Panc1 (cell line): ENCODE measurements at regions not wholly inside any gene's neighbourhood (a gene's known extent, or its start where the extent isn't known, plus 50 kb on each side); places are given as distances from the start of the nearest gene placed in this dataset.

Experiments used
- ATAC-seq: fragments of 200-7000 bp; cut with Tn5 transposase; 2 replicates; pipeline ENCODE4 v1.9.1; 2020; ENCODE audit warnings: mild to moderate bottlenecking, moderate library complexity
- BruUV-seq: library from RNA; stranded (reverse); fragments of 400-500 nt; replicated peaks from 2 replicates; lab custom pipeline; 2021; lab: Mats Ljungman, UMichigan
- CTCF ChIA-PET: fragments of 300-600 bp; sonication (Branson Sonifier 250); formaldehyde crosslinking; loops from one replicate; lab custom pipeline; 2022; ENCODE audit warnings: antibody characterized with exemption; lab: Charles Lee
- POLR2A ChIA-PET: fragments of 300-600 bp; sonication (Branson Sonifier 250); formaldehyde crosslinking; loops from one replicate; lab custom pipeline; 2022; ENCODE audit warnings: antibody characterized with exemption; lab: Charles Lee
- DNase-seq: peaks from one replicate; pipeline ENCODE4 v3.0.0-alpha.2; 2010; ENCODE audit warnings: low read depth, low spot score
- H3K27ac ChIP-seq: 2 replicates; pipeline ENCODE4 v1.5.1; 2011; ENCODE audit warnings: mild to moderate bottlenecking, low read length, inconsistent platforms
- H3K27me3 ChIP-seq: fragments of 200-500 bp; sonication (Bioruptor generic); 2 replicates; pipeline ENCODE4 v1.6.0; 2014; ENCODE audit warnings: low read length, inconsistent platforms; ENCODE audit not compliant: control insufficient read depth, insufficient read depth
- H3K36me3 ChIP-seq: fragments of 200-500 bp; sonication (Bioruptor generic); 2 replicates; pipeline ENCODE4 v1.5.1; 2014; ENCODE audit warnings: inconsistent platforms, mild to moderate bottlenecking, low read length, moderate library complexity; ENCODE audit not compliant: control insufficient read depth, insufficient read depth
- H3K4me1 ChIP-seq: 2 replicates; pipeline ENCODE4 v1.5.1; 2011; ENCODE audit warnings: inconsistent platforms, mild to moderate bottlenecking, low read length, moderate library complexity; ENCODE audit not compliant: control insufficient read depth, insufficient read depth
- H3K4me3 ChIP-seq, 2 experiments: 2 replicates each; pipeline ENCODE4 v1.5.1; 2011 to 2012; ENCODE audit warnings: low read depth in 2 of 2, low read length in 2 of 2, mild to moderate bottlenecking in 2 of 2, inconsistent platforms in 1 of 2, moderate library complexity in 1 of 2
- H3K9me3 ChIP-seq: fragments of 200-500 bp; sonication (Bioruptor generic); 2 replicates; pipeline ENCODE4 v1.5.1; 2014; ENCODE audit warnings: low read depth, mild to moderate bottlenecking, inconsistent platforms, low read length, moderate library complexity; ENCODE audit not compliant: control insufficient read depth, insufficient read depth
- CTCF ChIP-seq: fragments of 450-650 bp; IDR thresholded peaks from 2 replicates; pipeline ENCODE4 v1.5.1; 2017; ENCODE audit warnings: mild to moderate bottlenecking
- POLR2AphosphoS5 ChIP-seq: IDR thresholded peaks from 2 replicates; pipeline ENCODE4 v1.6.1; 2012; ENCODE audit warnings: mild to moderate bottlenecking, low read depth, low read length, moderate library complexity
- SIN3A ChIP-seq: IDR thresholded peaks from 2 replicates; pipeline ENCODE4 v1.6.1; 2012; ENCODE audit warnings: low read depth, mild to moderate bottlenecking, low read length, moderate library complexity, borderline replicate concordance; ENCODE audit not compliant: insufficient read depth
- TCF7L2 ChIP-seq: IDR thresholded peaks from 2 replicates; pipeline ENCODE4 v1.6.1; 2011; ENCODE audit warnings: mild to moderate bottlenecking, low read depth, low read length, inconsistent platforms
- in situ Hi-C: cut with HindIII; loops from 2 replicates; pipeline ENCODE4 v1.10.0; 2016; ENCODE audit warnings: low sequenced_read_pairs, low pct_unique_long_range_greater_than_20kb
- intact Hi-C: fragments of 100-400 bp; cut with micrococcal nuclease; formaldehyde crosslinking; loops from one replicate; pipeline ENCODE4 v1.10.0; 2022; ENCODE audit not compliant: unreplicated experiment
- TF ChIP-seq, protein P1 (sequence below), 2 experiments: IDR thresholded peaks; 2 replicates each; pipeline ENCODE4 v1.6.1; 2011 to 2012; ENCODE audit warnings: low read depth in 2 of 2, control low read depth in 1 of 2, low read length in 1 of 2, mild to moderate bottlenecking in 1 of 2, moderate library complexity in 1 of 2; ENCODE audit not compliant: insufficient read depth in 1 of 2

- Histone ChIP-seq H3K27me3 (peaks cover 9% of the 10 kb centered on the region; the same call in 1 of the 2 replicates), H3K27ac (no peak overlapping the region), H3K4me1 (no peaks in the 10 kb centered on the region), H3K9me3 (no peaks in the 10 kb centered on the region), H3K36me3 (no peaks in the 10 kb centered on the region), H3K4me3 (no peak overlapping the region)
- TF ChIP-seq CTCF (no peak), TCF7L2 (no peak), POLR2AphosphoS5 (no peak), SIN3A (no peak)
- TF ChIP-seq, protein P1, sequence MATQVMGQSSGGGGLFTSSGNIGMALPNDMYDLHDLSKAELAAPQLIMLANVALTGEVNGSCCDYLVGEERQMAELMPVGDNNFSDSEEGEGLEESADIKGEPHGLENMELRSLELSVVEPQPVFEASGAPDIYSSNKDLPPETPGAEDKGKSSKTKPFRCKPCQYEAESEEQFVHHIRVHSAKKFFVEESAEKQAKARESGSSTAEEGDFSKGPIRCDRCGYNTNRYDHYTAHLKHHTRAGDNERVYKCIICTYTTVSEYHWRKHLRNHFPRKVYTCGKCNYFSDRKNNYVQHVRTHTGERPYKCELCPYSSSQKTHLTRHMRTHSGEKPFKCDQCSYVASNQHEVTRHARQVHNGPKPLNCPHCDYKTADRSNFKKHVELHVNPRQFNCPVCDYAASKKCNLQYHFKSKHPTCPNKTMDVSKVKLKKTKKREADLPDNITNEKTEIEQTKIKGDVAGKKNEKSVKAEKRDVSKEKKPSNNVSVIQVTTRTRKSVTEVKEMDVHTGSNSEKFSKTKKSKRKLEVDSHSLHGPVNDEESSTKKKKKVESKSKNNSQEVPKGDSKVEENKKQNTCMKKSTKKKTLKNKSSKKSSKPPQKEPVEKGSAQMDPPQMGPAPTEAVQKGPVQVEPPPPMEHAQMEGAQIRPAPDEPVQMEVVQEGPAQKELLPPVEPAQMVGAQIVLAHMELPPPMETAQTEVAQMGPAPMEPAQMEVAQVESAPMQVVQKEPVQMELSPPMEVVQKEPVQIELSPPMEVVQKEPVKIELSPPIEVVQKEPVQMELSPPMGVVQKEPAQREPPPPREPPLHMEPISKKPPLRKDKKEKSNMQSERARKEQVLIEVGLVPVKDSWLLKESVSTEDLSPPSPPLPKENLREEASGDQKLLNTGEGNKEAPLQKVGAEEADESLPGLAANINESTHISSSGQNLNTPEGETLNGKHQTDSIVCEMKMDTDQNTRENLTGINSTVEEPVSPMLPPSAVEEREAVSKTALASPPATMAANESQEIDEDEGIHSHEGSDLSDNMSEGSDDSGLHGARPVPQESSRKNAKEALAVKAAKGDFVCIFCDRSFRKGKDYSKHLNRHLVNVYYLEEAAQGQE (IDR thresholded peaks at IDR 0.05; ENCODE audit: insufficient read depth in 1 of 2, low read depth in 2 of 2, low read length in 1 of 2), result no peak
- BruUV-seq, result no TSS peak
- ATAC-seq (no peak), DNase-seq (no peak)
- in situ Hi-C loops (no loop called here), intact Hi-C loops (no loop called here)
- CTCF ChIA-PET, result no interaction called here
- POLR2A ChIA-PET, result no interaction called here
These were observed 408.8 kb upstream of the ASIC2 start for GRCh38 chr17:33701910-33702309.

GRCh38 chr17:33704856-33705255, 411.8 kb upstream of the ASIC2 start:
- H3K4me3 ChIP-seq, result no peak overlapping the region
- no peak overlapping the region for H3K27ac ChIP-seq
- DNase-seq (no peak), ATAC-seq (no peak)
- in situ Hi-C loops (no loop called here), intact Hi-C loops (no loop called here)
- POLR2A ChIA-PET, result no interaction called here
- TF ChIP-seq SIN3A (no peak), CTCF (no peak), POLR2AphosphoS5 (no peak), TCF7L2 (no peak)
- TF ChIP-seq, protein P1 (IDR thresholded peaks at IDR 0.05; ENCODE audit: insufficient read depth in 1 of 2, low read depth in 2 of 2, low read length in 1 of 2), result no peak
- BruUV-seq, result no TSS peak
- H3K9me3 ChIP-seq, result no peaks in the 10 kb centered on the region
- peaks cover 12% of the 10 kb centered on the region for H3K27me3 ChIP-seq
- CTCF ChIA-PET, result no interaction called here
- no peaks in the 10 kb centered on the region for H3K36me3 ChIP-seq
- no peaks in the 10 kb centered on the region for H3K4me1 ChIP-seq
